GM13976 (cell line): ENCODE measurements at regions not wholly inside any gene's neighbourhood (a gene's known extent, or its start where the extent isn't known, plus 50 kb on each side); places are given as distances from the start of the nearest gene placed in this dataset.

ENCODE experiments used
- DNase-seq: peaks from one replicate; pipeline ENCODE4 v3.0.0; 2012; ENCODE audit warnings: low spot score
- CTCF ChIP-seq: IDR thresholded peaks from 2 replicates; pipeline ENCODE4 v1.5.1; 2012; ENCODE audit warnings: borderline replicate concordance, mild to moderate bottlenecking; ENCODE audit not compliant: insufficient read depth; ENCODE audit errors: extremely low read depth, missing control alignments, control extremely low read depth
- in situ Hi-C: fragments of 300-500 bp; cut with MboI; formaldehyde crosslinking; loops from one replicate; pipeline ENCODE4 v1.12.0; 2022; ENCODE audit warnings: low sequenced_read_pairs, mixed read lengths, inconsistent platforms; ENCODE audit not compliant: unreplicated experiment

- in situ Hi-C loops = no loop called here
- TF ChIP-seq CTCF = no peak
- DNase-seq = no peak
Observed at GRCh38 chr6:132009175-132009574, 58.0 kb upstream of the CCN2 start.

- no peak for TF ChIP-seq CTCF
- DNase-seq = no peak
- in situ Hi-C loops = no loop called here
Observed at GRCh38 chr6:132007474-132008190, 56.5 kb upstream of the CCN2 start.

- in situ Hi-C loops = no loop called here
- DNase-seq = no peak
- no peak for TF ChIP-seq CTCF
Observed at GRCh38 chr6:132005178-132005577, 54.0 kb upstream of the CCN2 start.

GRCh38 chr6:132004668-132005067 is 53.5 kb upstream of the CCN2 start:
- no peak for TF ChIP-seq CTCF
- DNase-seq = no peak
- in situ Hi-C loops = no loop called here

- in situ Hi-C loops = no loop called here
- no peak for TF ChIP-seq CTCF
- DNase-seq = no peak
Observed at GRCh38 chr6:132003516-132004178, 52.5 kb upstream of the CCN2 start.
